Retinal pigment epithelial cell (primary cell): ENCODE measurements at regions not wholly inside any gene's neighbourhood (a gene's known extent, or its start where the extent isn't known, plus 50 kb on each side); places are given as distances from the start of the nearest gene placed in this dataset.

Experiments
- DNase-seq: peaks from one replicate; pipeline ENCODE4 v3.0.0-alpha.2; 2010; ENCODE audit warnings: low read depth
- H3K4me3 ChIP-seq: 2 replicates; pipeline ENCODE4 v1.5.1; 2011; ENCODE audit warnings: mild to moderate bottlenecking, low read length, control low read depth, moderate library complexity
- CTCF ChIP-seq: conservative IDR thresholded peaks from 2 replicates; pipeline ENCODE4 v1.5.1; 2011; ENCODE audit warnings: low read depth, low read length, control low read depth, inconsistent platforms

GRCh38 chr1:184900507-184900906, 73.8 kb downstream of the NIBAN1 start:
- TF ChIP-seq CTCF, result no peak
- H3K4me3 ChIP-seq, result no peak overlapping the region
- DNase-seq, result no peak

DNA sequence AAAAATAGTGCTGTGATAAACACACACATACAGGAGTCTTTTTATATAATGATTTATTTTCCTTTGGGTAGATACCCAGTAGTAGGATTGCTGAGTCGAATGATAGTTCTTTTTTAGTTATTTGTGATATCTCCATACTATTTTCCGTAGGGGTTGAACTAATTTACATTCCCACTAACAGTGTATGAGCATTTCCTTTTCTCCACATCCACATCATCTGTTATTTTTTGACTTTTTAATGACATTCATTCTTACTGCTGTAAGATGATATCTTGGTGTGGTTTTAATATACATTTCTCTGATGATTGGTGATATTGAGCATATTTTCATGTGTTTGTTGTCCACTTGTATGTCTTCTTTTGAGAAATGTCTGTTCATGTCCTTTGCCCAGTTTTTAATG, 78.3 kb downstream of the NIBAN1 start:
- no peak for DNase-seq
- no peak overlapping the region for H3K4me3 ChIP-seq
- no peak for TF ChIP-seq CTCF

DNA sequence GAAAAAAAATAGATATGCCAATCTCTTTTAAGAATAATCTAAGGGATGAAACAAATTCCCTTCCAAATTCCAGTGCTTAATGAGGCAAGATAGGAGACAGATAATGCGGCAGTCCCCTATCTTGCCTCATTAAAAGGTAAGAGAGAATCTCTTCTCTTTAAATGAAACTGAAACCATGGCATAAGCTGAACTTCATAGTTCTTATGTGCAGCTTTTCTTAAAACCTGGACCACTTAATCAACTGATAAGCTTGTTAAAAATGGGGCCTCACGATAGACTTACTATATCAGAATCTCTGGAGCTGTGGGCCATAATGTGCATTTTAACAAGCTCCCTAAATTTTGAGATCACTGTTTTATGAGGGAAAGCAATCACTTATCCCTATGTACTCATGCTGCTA, 79.2 kb downstream of the NIBAN1 start:
- H3K4me3 ChIP-seq, result no peak overlapping the region
- TF ChIP-seq CTCF, result no peak
- no peak for DNase-seq

- no peak overlapping the region for H3K4me3 ChIP-seq
- DNase-seq, result no peak
- TF ChIP-seq CTCF, result no peak
Observed at GRCh38 chr1:184893695-184894094, 80.6 kb downstream of the NIBAN1 start.

GRCh38 chr1:184892116-184892515, 82.2 kb downstream of the NIBAN1 start:
- no peak for TF ChIP-seq CTCF
- no peak for DNase-seq
- no peak overlapping the region for H3K4me3 ChIP-seq

DNA sequence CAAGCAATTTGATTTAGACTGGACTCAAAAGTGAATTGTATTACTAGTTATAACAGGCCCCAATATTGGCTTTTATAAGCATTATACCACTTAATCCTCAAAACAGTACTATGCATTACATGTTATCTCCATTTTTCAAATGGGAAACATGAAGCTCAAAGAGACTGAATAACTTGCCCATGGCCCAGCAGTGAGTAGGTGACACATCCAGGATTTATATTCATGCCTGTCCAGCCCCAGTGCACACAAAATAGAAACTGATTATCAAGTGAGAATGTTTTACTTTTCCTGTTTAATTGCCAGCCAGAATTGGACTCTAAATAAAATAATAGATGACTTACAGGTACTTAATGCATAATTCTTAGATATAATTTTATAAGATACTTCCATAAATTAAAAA, 82.9 kb downstream of the NIBAN1 start:
- TF ChIP-seq CTCF, result no peak
- H3K4me3 ChIP-seq, result no peak overlapping the region
- no peak for DNase-seq

GRCh38 chr1:184890539-184890973, 83.8 kb downstream of the NIBAN1 start:
- H3K4me3 ChIP-seq, result no peak overlapping the region
- peak; percentile 61 for DNase-seq
- no peak for TF ChIP-seq CTCF
